A673 (cell line): ENCODE measurements at regions not wholly inside any gene's neighbourhood (a gene's known extent, or its start where the extent isn't known, plus 50 kb on each side); places are given as distances from the start of the nearest gene placed in this dataset.

Experiments
- EZH2 ChIP-seq: fragments of 200-600 bp; sonication (generic); IDR thresholded peaks from 2 replicates; pipeline ENCODE4 v1.6.1; 2017; ENCODE audit warnings: borderline replicate concordance, low read depth, mild to moderate bottlenecking, mixed read lengths, antibody characterized with exemption, low read length; ENCODE audit not compliant: poor library complexity, severe bottlenecking
- TF ChIP-seq, protein P1 (sequence below): fragments of 300-800, 200-600 bp; sonication (generic); conservative IDR thresholded peaks from 2 replicates; pipeline ENCODE4 v1.5.1; 2017; ENCODE audit warnings: low read depth, mild to moderate bottlenecking, antibody characterized with exemption, low read length, moderate library complexity, mixed read lengths

DNA sequence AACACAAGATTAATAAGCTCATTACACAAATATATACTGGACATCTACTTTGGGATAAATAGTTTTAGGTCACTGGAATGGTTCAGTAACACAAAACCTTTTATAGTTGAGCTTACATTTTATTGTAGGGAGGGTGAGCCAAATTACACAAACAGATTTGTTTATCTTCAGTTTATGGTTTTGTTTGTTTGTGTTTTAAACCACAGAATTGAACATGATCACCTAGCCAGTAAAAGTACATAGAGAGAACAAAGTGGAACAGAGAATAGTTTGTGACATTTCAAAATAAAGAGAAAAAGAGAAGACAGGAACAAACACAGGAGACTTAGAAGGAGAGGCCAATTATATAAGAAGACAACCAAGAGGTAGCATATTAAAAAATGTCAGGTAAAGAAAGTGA lies 1930.2 kb upstream of the PCDH20 start:
- TF ChIP-seq, protein P1, sequence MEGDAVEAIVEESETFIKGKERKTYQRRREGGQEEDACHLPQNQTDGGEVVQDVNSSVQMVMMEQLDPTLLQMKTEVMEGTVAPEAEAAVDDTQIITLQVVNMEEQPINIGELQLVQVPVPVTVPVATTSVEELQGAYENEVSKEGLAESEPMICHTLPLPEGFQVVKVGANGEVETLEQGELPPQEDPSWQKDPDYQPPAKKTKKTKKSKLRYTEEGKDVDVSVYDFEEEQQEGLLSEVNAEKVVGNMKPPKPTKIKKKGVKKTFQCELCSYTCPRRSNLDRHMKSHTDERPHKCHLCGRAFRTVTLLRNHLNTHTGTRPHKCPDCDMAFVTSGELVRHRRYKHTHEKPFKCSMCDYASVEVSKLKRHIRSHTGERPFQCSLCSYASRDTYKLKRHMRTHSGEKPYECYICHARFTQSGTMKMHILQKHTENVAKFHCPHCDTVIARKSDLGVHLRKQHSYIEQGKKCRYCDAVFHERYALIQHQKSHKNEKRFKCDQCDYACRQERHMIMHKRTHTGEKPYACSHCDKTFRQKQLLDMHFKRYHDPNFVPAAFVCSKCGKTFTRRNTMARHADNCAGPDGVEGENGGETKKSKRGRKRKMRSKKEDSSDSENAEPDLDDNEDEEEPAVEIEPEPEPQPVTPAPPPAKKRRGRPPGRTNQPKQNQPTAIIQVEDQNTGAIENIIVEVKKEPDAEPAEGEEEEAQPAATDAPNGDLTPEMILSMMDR = no peak
- TF ChIP-seq EZH2 = no peak
